B cell (primary cell): ENCODE measurements at regions not wholly inside any gene's neighbourhood (a gene's known extent, or its start where the extent isn't known, plus 50 kb on each side); places are given as distances from the start of the nearest gene placed in this dataset.

ENCODE experiments used
- EZH2 ChIP-seq: IDR thresholded peaks from 2 replicates; pipeline ENCODE4 v1.6.1; 2012; ENCODE audit warnings: borderline replicate concordance, low read depth, mild to moderate bottlenecking, moderate library complexity, low read length; ENCODE audit not compliant: insufficient read depth, poor library complexity, severe bottlenecking
- TF ChIP-seq, protein P1 (sequence below): fragments of 200-600 bp; IDR thresholded peaks from one replicate; pipeline ENCODE4 v1.8.0; 2022; ENCODE audit warnings: antibody characterized with exemption, mild to moderate bottlenecking

DNA sequence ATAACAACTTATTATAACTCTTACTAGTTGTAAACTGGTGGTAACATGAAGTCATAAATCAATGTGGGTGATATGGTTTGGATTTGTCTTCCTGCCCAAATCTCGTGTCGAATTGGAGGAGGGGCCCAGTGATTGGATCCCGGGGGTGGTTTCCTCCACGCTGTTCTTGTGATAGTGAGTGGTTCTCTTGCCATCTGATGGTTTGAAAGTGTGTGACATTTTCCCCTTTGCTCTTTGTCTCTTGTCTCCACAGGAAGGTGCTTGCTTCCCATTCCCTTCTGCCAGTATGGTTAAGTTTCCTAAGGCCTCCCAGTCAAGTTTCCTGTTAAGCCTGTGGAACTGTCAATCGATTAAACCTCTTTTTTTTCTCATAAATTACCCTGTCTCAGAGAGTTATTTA, 321.6 kb downstream of the DSEL start:
- TF ChIP-seq, protein P1, sequence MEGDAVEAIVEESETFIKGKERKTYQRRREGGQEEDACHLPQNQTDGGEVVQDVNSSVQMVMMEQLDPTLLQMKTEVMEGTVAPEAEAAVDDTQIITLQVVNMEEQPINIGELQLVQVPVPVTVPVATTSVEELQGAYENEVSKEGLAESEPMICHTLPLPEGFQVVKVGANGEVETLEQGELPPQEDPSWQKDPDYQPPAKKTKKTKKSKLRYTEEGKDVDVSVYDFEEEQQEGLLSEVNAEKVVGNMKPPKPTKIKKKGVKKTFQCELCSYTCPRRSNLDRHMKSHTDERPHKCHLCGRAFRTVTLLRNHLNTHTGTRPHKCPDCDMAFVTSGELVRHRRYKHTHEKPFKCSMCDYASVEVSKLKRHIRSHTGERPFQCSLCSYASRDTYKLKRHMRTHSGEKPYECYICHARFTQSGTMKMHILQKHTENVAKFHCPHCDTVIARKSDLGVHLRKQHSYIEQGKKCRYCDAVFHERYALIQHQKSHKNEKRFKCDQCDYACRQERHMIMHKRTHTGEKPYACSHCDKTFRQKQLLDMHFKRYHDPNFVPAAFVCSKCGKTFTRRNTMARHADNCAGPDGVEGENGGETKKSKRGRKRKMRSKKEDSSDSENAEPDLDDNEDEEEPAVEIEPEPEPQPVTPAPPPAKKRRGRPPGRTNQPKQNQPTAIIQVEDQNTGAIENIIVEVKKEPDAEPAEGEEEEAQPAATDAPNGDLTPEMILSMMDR, result no peak
- no peak for TF ChIP-seq EZH2
